GM21825 (cell line): ENCODE measurements at regions not wholly inside any gene's neighbourhood (a gene's known extent, or its start where the extent isn't known, plus 50 kb on each side); places are given as distances from the start of the nearest gene placed in this dataset.
"Not testable (repeated sequence)": the region's sequence is repeated elsewhere in the genome, so short reads cannot be mapped to it uniquely, and the experiment has no call there.

ENCODE experiments used
- ATAC-seq: cut with Tn5 transposase; IDR thresholded peaks from one replicate; pipeline ENCODE4 v1.9.1; 2021; ENCODE audit warnings: mild to moderate bottlenecking, moderate library complexity; ENCODE audit not compliant: unreplicated experiment

DNA sequence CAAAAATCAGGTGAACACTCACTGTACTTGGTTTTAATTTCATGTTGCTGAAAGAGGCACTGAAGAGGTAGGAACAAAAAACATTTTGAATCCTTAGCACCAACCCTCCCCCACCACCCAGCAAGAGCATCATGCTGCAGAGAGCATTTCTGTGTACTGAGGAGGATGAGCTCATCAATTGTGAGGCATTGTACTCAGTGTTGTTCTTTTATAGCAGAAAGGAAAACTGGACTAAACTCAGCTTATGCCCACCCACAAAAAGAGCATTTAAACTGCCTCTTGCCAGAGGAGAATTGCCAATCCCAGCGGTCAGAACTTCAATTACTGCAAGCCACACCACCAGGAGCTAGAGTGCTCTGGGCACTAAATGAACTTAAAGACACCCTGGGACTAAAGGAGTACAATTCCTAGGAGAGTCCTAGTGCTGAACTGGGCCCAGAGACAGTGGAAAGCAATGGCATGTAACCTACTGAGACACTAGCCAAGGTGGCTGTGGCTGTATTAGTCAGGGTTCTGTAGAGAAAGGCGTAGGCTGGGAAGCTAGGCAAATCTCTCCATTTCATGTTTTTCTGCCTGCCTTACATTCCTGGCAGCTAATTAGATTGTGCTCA lies 280.7 kb upstream of the KLHL4 start:
- no peak for ATAC-seq

DNA sequence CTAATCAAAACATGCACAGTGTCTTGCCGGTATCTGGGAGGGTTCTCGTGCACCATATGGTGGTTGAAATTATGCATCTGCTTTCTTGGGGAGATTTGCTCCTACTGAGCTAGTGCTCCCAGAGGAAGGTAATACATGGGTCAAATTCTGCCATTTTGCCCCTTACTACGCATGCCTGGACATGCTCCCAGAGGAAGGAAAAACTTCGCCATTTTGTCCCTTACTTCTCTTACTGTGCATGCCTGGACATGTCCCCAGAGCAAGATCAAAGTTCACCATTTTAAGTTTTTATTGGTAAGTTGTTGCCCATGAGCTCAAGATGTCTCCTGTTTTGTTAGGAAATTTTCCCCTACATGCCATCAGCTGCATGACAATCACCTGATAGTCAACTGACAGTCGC lies 252.1 kb upstream of the KLHL4 start:
- ATAC-seq: no peak

- ATAC-seq: no peak
Observed at GRCh38 chrX:87272491-87272890, 245.1 kb upstream of the KLHL4 start.

DNA sequence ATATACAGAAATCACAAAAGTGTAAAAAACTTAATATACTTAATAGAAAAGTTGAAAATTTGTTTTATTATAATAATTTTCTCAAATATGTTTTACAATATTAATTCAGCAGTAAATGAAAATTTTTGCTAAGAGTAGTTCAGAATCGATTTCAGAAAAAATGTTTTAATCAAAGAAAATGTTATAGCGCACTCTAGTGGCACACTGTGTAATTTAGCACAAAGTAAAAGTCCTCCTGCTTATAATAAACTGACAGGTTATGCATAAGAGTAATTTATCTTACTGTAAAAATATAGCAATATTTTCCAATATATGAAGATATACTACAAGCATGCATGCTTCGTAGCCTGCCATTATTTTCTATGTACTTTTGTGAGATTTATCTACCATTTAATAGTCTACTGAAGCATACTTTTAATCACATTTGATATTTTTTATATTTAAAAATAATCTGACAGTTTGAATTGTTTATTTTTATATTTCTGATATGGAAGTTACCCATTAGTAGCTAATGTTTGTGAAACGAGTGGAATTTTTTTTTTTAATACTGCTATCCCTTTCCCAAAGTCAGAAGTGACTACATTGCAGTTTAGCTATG lies 217.9 kb upstream of the KLHL4 start:
- ATAC-seq: no peak

DNA sequence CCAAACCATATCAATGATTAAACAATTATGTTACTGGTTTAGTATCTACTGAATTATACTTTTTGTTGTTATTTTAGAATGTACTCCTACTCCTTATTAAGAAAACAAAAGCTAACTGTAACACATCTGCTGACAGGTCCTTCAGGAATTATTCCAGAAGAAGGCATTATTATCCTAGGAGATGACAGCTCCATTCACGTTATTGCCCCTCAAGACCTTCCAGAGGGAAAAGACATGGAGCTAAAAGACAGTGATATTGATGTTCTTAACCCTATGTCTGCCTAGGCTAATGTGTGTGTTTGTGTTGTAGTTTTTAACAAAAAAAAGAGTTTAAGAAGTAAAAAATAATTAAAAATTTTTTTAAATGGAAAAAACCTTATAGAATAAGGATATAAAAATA lies 206.8 kb upstream of the KLHL4 start:
- no peak for ATAC-seq

- ATAC-seq: no peak
Observed at GRCh38 chrX:87327267-87327666, 190.3 kb upstream of the KLHL4 start.

DNA sequence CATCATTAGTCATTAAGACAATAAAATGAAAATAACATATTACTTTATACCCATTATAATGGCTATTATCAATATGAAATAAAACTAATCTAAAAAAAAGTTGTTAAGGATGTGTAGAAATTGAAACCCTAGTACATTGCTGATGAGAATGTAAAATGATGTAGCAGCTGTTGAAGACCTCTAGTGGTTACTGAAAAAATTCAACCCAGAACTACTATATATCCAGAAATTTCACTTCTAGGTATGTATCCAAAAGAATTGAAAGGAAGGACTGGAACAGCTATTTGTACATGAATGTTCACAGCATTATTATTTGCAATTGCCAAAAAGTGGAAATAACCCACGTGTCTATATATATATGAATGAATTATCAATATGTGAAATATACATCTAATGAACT lies 180.3 kb upstream of the KLHL4 start:
- no peak for ATAC-seq

- peak; percentile 83 for ATAC-seq
Observed at GRCh38 chrX:87338510-87338909, 179.1 kb upstream of the KLHL4 start.

GRCh38 chrX:87370865-87371264 lies 146.7 kb upstream of the KLHL4 start:
- no peak for ATAC-seq

DNA sequence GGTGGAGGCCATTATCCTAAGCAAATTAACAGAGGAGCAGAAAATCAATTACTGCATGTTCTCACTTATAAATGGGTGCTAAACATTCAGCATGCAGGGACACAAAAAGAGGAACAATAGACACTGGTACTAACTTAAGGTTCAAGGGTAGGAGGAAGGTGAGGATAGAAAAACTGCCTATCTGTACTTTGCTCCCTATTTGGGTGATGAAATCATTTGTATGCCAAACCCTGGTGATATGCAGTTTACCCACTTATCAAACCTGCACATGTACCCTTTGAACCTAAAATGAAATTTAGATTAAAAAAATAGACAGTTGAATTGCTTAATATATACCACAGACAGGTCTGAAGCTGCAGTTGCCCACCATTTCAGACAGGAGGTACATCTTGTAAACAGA lies 143.3 kb upstream of the KLHL4 start:
- no peak for ATAC-seq

DNA sequence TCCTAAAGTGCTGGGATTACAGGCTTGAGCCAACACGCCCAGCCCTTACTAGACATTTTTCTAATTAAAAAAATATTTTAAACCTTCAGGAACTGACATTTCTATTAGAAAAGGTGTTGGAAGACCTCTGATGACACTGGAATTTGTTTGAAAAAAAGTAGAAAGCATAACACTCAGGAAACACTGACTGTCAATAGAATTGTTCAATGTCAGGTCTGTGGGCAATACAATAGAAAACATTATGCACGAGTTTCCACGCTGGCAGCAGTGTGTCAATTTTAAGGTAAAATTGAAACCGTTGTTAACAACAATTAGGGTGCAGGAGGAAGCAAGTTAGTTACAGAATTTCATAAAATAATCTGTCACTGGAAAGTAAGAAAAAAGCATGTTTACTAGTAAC lies 140.7 kb upstream of the KLHL4 start:
- no peak for ATAC-seq

- no peak for ATAC-seq
Observed at GRCh38 chrX:87388381-87388780, 129.2 kb upstream of the KLHL4 start.

DNA sequence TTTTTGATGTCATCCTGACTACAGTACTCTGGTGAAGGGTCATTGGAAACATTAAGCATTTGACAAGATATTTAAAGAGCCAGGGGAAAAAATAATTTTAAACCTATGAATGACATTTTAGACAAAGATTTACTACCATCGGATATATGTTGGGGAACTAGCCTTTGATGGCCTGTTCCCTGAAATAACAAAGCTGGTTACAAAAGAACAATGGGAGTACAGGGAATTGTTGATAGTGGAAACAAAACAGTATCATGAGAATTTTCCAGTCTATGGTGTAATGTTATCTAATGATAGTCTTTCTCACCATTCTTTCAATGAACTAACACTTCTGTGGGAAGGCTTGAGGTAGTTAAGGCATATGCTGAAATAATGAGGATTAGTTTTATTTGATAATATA lies 125.9 kb upstream of the KLHL4 start:
- no peak for ATAC-seq

GRCh38 chrX:87392369-87392768 lies 125.2 kb upstream of the KLHL4 start:
- no peak for ATAC-seq

- no peak for ATAC-seq
Observed at GRCh38 chrX:87397103-87397886, 120.3 kb upstream of the KLHL4 start.

DNA sequence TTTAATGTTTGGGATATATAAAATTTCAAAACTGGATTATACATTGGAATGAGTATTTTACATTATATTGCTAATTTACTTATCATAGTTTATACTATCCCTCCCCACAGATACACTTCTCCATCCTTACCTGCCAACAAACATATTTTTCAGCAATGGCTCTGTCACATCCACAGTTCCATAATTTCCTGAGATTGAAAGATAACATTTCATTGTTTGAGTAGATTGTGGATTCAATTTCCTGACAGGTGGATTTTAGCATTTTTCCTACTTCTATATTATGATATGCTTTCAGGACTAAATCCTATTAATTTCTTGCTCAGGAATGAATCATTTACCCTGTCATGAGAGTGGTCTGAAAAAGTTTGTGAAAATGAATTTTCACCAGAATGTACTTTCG lies 115.3 kb upstream of the KLHL4 start:
- ATAC-seq: no peak

- no peak for ATAC-seq
Observed at GRCh38 chrX:87403551-87403950, 114.1 kb upstream of the KLHL4 start.

DNA sequence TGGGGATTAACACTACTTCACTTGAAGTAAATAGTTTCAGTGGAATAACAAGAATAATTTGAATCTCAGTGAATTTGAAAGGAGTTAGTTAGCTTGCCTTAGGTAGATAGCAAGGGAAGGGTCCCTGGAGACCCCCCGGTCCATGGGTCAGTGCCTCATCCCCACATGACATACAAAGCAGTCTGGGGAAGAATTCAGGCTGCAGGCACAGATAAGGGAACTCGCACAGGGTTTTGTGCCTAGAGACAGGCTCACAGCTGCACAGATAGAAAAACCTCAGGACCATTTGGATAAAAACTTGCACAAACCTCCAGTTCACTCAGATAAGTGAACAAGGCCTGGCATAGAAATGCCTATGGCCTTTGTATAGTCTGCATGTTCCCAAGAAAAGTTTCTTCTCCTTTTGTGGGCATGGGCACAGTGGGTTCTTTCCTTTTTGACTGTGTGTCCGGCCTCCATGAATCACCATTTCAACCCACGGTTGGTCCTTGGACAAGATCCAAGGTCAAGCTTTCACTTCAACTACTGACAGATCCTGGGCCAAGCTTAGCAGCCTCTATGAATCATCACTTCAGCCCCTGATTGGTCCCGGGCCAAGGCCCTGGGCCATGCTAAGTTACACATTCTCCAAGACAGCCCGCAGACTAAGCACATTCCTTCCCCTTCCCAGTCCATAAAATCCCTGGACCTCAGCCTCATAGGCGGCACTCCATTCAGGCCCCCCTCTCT lies 108.3 kb upstream of the KLHL4 start:
- no peak for ATAC-seq

- no peak for ATAC-seq
Observed at GRCh38 chrX:87425618-87426017, 92.0 kb upstream of the KLHL4 start.

DNA sequence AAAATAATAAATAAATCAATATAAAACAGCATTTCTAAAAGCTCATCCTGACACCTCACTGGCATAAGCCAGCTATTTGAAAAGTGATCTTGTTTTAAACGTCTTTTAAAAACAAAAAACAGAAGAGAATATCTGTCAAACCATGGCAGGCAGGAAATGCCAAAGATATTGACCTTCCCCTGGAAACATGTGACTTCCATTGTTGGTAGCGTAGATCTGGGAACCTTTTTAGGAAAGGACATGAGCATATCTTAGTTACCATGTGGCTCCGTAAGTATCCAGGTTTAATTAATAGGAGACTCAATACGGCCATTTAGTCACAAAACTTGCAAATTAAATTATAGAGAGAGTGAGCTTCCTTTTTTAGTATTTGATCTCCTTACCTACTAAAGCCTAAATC lies 83.0 kb upstream of the KLHL4 start:
- no peak for ATAC-seq

DNA sequence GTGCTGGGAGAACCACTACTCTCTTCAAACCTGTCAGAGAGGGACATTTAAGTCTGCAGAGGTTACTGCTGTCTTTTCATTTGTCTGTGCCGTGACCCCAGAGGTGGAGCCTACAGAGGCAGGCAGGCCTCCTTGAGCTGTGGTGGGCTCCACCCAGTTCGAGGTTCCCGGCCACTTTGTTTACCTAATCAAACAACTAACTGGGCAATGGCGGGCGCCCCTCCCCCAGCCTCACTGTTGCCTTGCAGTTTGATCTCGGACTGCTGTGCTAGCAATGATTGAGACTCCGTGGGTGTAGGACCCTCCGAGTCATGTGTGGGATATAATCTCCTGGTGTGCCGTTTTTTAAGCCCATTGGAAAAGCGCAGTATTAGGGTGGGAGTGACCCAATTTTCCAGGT lies 69.0 kb upstream of the KLHL4 start:
- ATAC-seq: not testable (repeated sequence)

GRCh38 chrX:87465757-87466156 lies 51.8 kb upstream of the KLHL4 start:
- ATAC-seq: not testable (repeated sequence)
